Right lobe of liver (tissue), 4 donors: ENCODE measurements at regions not wholly inside any gene's neighbourhood (a gene's known extent, or its start where the extent isn't known, plus 50 kb on each side); places are given as distances from the start of the nearest gene placed in this dataset.

Experiments used
- CTCF ChIP-seq, 4 donors: fragments of 200-600 bp in 3 of 4; fragments of 450-650 bp in 1 of 4; IDR thresholded peaks; one replicate each; pipeline versions ENCODE4 v1.5.1 to v1.8.0; 2016 to 2022; ENCODE audit warnings: antibody characterized with exemption in 4 of 4, mild to moderate bottlenecking in 2 of 4
- POLR2A ChIP-seq: fragments of 450-650 bp; IDR thresholded peaks from one replicate; pipeline ENCODE4 v1.6.1; 2017; ENCODE audit warnings: antibody characterized with exemption, mild to moderate bottlenecking
- donor health status: DM: no; HTN: no; CAD: no.
- donor health status: DM: no; HTN: no; CAD: no.
- donor health status: DM: no; HTN: yes; CAD: no.

DNA sequence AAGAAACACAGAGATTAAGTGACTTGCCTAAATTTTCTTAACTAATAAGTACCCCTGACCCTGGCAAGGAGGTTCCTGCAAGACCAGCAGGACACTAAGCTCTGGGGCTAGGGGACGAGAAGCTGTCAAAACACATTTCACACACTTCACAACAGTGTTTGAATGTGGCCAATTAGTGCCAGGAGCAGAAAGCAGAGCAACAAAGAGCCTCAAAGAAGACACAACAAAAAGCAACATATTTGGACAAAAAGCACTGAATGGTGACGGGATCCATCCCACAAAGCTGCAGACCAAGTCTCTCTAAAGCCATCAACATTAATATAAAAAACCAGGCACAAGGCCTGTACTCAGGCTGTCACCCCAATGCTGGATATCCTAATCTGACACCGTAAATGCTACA lies 361.9 kb upstream of the RASGEF1B start:
- TF ChIP-seq POLR2A (no peak), CTCF (IDR thresholded peaks at IDR 0.05) (no peak)
